GM13976 (cell line): ENCODE measurements at regions not wholly inside any gene's neighbourhood (a gene's known extent, or its start where the extent isn't known, plus 50 kb on each side); places are given as distances from the start of the nearest gene placed in this dataset.

Experiments
- DNase-seq: peaks from one replicate; pipeline ENCODE4 v3.0.0; 2012; ENCODE audit warnings: low spot score
- in situ Hi-C: fragments of 300-500 bp; cut with MboI; formaldehyde crosslinking; loops from one replicate; pipeline ENCODE4 v1.12.0; 2022; ENCODE audit warnings: low sequenced_read_pairs, mixed read lengths, inconsistent platforms; ENCODE audit not compliant: unreplicated experiment
- TF ChIP-seq, protein P1 (sequence below): IDR thresholded peaks from 2 replicates; pipeline ENCODE4 v1.5.1; 2012; ENCODE audit warnings: borderline replicate concordance, mild to moderate bottlenecking; ENCODE audit not compliant: insufficient read depth; ENCODE audit errors: extremely low read depth, missing control alignments, control extremely low read depth

DNA sequence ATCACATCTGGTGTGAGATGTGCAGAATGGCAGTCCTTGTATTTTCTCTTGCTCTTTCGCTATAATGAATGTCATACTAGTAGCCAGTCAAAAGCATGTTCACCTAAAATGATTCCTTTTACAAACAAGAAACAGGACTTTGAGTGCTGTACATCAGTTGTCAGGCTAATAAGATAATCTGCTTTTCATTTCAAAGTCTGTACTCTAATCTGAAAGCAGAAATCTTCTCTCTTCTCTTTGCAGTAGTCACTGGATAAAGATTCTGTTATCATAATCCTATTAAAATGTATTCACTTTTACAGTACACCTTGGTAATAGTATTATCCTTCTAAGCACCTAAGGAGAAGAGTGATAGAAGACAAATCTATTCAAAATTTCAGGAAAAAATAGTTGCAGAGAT is 300.1 kb downstream of the MFSD1 start:
- DNase-seq, result no peak
- TF ChIP-seq, protein P1, sequence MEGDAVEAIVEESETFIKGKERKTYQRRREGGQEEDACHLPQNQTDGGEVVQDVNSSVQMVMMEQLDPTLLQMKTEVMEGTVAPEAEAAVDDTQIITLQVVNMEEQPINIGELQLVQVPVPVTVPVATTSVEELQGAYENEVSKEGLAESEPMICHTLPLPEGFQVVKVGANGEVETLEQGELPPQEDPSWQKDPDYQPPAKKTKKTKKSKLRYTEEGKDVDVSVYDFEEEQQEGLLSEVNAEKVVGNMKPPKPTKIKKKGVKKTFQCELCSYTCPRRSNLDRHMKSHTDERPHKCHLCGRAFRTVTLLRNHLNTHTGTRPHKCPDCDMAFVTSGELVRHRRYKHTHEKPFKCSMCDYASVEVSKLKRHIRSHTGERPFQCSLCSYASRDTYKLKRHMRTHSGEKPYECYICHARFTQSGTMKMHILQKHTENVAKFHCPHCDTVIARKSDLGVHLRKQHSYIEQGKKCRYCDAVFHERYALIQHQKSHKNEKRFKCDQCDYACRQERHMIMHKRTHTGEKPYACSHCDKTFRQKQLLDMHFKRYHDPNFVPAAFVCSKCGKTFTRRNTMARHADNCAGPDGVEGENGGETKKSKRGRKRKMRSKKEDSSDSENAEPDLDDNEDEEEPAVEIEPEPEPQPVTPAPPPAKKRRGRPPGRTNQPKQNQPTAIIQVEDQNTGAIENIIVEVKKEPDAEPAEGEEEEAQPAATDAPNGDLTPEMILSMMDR, result no peak
- in situ Hi-C loops, result no loop called here

DNA sequence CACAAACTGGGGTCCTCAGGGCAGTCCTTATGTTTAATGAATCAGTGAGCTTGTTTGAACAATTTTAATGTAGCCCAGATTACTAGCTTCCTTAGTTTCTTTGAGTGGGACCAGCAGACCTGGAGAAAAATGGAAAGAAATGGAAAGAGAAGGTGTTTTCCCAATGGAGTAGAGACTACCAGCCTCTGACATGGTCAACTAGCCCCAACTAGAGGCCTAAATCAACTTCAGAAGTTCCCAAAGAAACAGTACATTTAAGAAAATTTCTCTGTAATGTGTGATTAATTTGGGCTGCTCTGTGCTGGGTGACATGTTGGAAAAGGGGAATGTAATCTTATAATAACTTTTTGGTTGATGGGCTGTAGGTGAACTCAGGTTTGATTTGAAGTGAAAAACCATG is 310.9 kb downstream of the MFSD1 start:
- no peak for DNase-seq
- TF ChIP-seq, protein P1, result no peak
- in situ Hi-C loops, result no loop called here

DNA sequence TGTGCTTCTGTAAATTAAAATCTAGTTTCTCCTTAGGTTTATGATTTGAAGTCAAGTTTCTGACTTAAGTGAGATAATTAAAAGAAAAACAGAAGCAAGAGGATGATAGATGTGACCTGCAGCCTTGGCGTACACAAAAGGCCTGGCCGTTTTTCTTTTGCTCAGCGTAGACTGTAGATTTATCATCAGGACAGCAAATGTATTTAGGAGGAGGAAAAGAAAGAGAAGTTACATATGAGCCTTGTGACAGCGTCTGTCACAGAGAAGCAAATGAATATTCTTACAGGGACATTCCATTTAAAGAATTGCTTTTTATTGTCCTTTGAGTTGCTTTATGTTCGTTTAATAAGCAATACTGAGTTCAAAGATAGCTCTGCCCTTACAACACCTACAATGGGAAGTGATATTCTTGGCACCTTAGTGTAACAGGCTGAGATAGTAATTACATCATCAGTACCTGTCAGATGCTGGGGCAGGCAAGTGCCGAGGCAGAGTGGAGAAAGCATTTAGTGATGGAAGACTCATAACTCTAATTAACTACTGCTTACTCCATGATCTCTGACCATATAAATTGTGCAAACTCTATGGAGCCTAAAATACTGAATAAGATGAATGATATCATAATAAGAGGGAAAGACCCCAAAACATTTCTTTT is 311.5 kb downstream of the MFSD1 start:
- TF ChIP-seq, protein P1, result no peak

DNA sequence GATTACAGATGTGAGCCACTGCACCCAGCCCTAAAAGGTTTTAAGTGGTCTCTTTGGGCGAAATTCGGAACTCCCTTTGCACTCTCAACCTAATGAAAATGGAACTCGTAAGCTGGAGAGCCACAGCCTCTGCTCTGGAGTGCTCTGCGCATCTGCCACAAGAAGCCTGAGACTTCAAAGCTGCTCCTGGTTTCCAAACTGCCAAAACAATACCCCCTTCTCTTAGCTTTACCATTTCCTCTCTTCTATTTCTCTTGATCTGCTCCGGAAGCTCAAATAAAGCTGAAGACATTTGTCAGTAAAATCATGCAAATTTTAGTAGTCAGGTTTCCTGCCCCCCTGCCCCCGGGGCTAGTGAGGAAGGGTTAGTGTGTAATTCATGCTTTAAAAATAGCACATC is 312.7 kb downstream of the MFSD1 start:
- DNase-seq, result no peak
- TF ChIP-seq, protein P1, result no peak
- in situ Hi-C loops, result no loop called here

More for the DNA sequence above, 311.5 kb downstream of the MFSD1 start:
- in situ Hi-C loops, result no loop called here
- no peak for DNase-seq

DNA sequence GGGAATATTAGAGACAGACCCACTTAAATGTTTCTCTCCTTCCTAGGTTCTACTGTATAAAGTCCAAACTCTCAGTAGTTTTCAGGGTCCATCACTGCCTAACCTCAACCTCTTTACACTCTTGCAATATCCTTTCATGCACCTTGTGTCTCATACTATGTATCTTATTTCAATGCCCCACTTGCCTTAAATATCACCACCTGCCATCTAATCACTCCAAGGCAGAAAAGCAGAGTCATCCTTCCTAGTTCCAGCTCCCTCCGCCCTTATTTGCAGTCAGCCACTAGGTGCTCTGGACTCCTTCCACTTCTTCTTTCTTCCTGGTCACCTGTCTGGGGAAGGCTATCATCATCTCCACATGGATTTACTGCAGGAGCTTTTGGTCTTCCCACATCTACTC is 322.0 kb downstream of the MFSD1 start:
- TF ChIP-seq, protein P1, result no peak
- in situ Hi-C loops, result no loop called here
- DNase-seq, result no peak

DNA sequence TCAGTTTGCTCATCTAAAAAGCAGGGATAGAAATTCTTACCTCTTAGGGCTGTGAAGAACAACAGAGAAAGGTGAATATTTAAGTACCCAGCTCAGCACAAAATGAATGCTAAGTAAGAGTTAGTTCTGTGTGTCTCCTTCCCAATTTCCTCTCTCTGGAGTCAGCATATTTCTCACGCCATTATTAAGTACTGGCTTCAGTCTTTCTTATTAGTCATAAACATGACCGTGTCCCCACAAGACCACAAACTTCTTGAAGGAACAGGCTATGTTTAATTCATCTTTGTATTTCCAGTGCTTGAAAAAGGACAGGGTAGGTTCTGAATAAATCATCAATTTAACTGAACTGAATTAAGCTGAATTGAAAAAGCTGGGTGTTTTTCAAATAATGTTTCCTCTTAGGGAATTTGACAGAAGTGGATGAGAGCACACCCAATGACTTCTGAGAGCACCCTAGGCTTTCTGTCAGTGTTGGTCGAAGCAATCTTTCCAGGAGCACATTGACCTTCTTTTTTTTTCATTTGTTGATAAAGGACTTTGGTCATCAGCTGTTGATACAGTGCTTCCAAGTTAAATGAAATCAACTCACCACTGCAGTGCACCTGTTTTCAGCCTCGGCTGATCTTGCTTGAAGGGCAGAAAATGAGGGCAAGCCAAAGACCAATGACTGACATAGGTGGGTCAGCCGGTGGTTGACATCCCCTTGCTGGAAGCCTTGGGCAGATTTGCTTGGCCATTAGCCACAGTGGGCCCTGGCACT is 324.6 kb downstream of the MFSD1 start:
- in situ Hi-C loops, result no loop called here
- no peak for DNase-seq
- TF ChIP-seq, protein P1, result no peak

DNA sequence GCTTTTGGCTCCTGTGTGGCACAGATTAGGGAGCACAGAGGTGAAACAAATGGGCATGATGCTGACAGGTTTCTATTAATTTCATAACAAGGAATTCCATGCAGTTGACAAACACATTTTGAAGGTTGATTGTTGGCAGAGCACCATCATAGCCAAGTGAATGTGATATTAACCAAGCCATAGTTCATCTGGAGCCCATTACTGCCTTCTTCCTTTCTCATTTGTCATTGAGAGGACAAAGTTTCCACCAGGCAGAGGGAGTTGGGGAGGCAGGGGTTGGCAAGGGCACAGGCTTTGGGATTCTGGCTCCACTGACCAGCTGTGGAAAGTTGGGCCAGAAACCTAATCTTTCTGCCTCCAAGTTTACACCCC is 325.2 kb downstream of the MFSD1 start:
- in situ Hi-C loops, result no loop called here
- TF ChIP-seq, protein P1, result no peak

More for the DNA sequence above, 325.2 kb downstream of the MFSD1 start:
- no peak for DNase-seq
